ENCODE measurements at regions not wholly inside any gene's neighbourhood (a gene's known extent, or its start where the extent isn't known, plus 50 kb on each side); places are given as distances from the start of the nearest gene placed in this dataset.

DNA sequence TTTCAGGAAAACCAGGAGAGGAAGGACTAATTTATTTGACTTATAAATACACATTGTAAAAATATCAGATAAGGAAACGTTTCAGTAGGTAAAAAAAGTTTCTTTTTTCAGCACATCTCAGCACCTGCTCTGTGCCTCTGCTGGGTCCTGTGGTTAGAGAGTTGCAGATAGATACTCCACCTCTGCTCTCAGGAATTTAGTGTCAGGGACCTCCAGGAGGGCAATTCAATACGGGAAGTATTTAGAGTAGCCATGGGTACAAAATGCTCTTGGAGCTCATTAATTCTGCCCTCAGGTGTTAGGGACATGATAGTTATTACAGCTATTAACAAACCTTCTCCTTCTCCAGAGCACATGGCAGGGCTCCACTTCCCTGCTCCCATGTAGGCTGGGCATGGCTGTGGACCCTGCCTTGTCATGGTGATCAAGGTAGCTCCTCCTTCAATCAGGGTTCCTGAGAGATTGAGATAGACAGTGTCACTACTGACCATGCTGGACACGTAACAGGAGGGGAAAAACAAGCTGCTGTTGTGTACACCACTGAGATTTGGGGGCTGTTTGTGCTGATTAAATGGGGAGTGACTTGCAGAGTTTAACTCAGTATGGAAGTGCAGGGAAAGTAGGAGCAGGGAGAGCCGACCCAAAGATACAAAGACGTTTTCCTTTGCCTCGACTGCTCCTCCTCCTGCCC, 185.6 kb upstream of the COPS8 start:
- no peak overlapping the region for H2AFZ ChIP-seq (ENCODE audit: low read length)
- no peak overlapping the region for H3K4me3 ChIP-seq (replicated peaks in 1 of 4; ENCODE audit: control extremely low read depth in 1 of 4, insufficient read depth in 1 of 4, low read depth in 3 of 4, low read length in 4 of 4)
- no peaks in the 10 kb centered on the region for H3K4me1 ChIP-seq (ENCODE audit: control insufficient read depth, extremely low read depth, insufficient read depth, low read length)
- H3K27ac ChIP-seq (ENCODE audit: insufficient read depth, low read length), result no peak overlapping the region
- no peak overlapping the region for H3K4me2 ChIP-seq (ENCODE audit: extremely low read depth, insufficient read depth, low read length)
- H4K20me1 ChIP-seq (ENCODE audit: control insufficient read depth, extremely low read depth, insufficient read depth, low read length), result no peaks in the 10 kb centered on the region
- H3K79me2 ChIP-seq (ENCODE audit: control insufficient read depth, insufficient read depth, low read length), result no peaks in the 10 kb centered on the region
- H3K36me3 ChIP-seq (ENCODE audit: control insufficient read depth, insufficient read depth, low read length), result no peaks in the 10 kb centered on the region
- no peaks in the 10 kb centered on the region for H3K9me3 ChIP-seq (ENCODE audit: control insufficient read depth, insufficient read depth, low read depth, low read length)
- TF ChIP-seq CTCF (conservative IDR thresholded peaks at IDR 0.05 in 1 of 2, IDR thresholded peaks at IDR 0.05 in 1 of 2; ENCODE audit: low read depth in 1 of 2, low read length in 2 of 2) (no peak), EZH2 (IDR thresholded peaks at IDR 0.05; ENCODE audit: low read length, missing control alignments) (no peak)
- peaks cover 2% of the 10 kb centered on the region for H3K27me3 ChIP-seq (ENCODE audit: control insufficient read depth, insufficient read depth, low read length)
- H3K9ac ChIP-seq (ENCODE audit: insufficient read depth, low read length), result no peak overlapping the region
- no peak for DNase-seq (ENCODE audit: low read depth in 2 of 2)

DNA sequence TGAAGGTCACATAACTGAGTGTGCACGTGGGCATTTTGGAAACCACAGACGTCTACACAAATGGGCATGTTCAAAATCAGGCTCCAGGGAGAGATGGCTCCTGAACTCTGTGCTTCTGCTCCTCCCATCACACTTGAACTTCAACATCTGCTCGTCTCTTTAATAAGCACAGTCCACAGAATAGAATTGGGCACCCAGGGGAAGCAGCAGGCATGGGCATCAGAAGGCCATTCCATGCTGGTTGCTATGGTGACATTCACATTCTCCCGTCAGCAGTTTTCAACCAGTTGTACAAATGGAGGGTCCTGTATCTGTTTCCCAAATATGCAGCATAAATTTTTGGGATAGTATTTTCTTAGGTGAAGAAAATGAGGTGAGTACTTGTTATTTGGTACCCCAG, 183.7 kb upstream of the COPS8 start:
- H3K9me3 ChIP-seq (ENCODE audit: control insufficient read depth, insufficient read depth, low read depth, low read length), result no peaks in the 10 kb centered on the region
- no peak overlapping the region for H3K9ac ChIP-seq (ENCODE audit: insufficient read depth, low read length)
- no peaks in the 10 kb centered on the region for H4K20me1 ChIP-seq (ENCODE audit: control insufficient read depth, extremely low read depth, insufficient read depth, low read length)
- H2AFZ ChIP-seq (ENCODE audit: low read length), result no peak overlapping the region
- peaks cover 7% of the 10 kb centered on the region for H3K27me3 ChIP-seq (ENCODE audit: control insufficient read depth, insufficient read depth, low read length)
- H3K4me3 ChIP-seq (replicated peaks in 1 of 4; ENCODE audit: control extremely low read depth in 1 of 4, insufficient read depth in 1 of 4, low read depth in 3 of 4, low read length in 4 of 4), result no peak overlapping the region
- H3K4me2 ChIP-seq (ENCODE audit: extremely low read depth, insufficient read depth, low read length), result no peak overlapping the region
- H3K79me2 ChIP-seq (ENCODE audit: control insufficient read depth, insufficient read depth, low read length), result no peaks in the 10 kb centered on the region
- DNase-seq (ENCODE audit: low read depth in 2 of 2), result no peak
- TF ChIP-seq CTCF (conservative IDR thresholded peaks at IDR 0.05 in 1 of 2, IDR thresholded peaks at IDR 0.05 in 1 of 2; ENCODE audit: low read depth in 1 of 2, low read length in 2 of 2) (no peak), EZH2 (IDR thresholded peaks at IDR 0.05; ENCODE audit: low read length, missing control alignments) (no peak)
- H3K36me3 ChIP-seq (ENCODE audit: control insufficient read depth, insufficient read depth, low read length), result no peaks in the 10 kb centered on the region
- H3K4me1 ChIP-seq (ENCODE audit: control insufficient read depth, extremely low read depth, insufficient read depth, low read length), result no peaks in the 10 kb centered on the region
- H3K27ac ChIP-seq (ENCODE audit: insufficient read depth, low read length), result no peak overlapping the region

GRCh38 chr2:236903978-236904377, 181.7 kb upstream of the COPS8 start:
- Histone ChIP-seq H3K36me3 (ENCODE audit: control insufficient read depth, insufficient read depth, low read length) (no peaks in the 10 kb centered on the region), H3K9me3 (ENCODE audit: control insufficient read depth, insufficient read depth, low read depth, low read length) (no peaks in the 10 kb centered on the region), H3K27me3 (ENCODE audit: control insufficient read depth, insufficient read depth, low read length) (peaks cover 7% of the 10 kb centered on the region), H3K4me1 (ENCODE audit: control insufficient read depth, extremely low read depth, insufficient read depth, low read length) (no peaks in the 10 kb centered on the region), H3K27ac (ENCODE audit: insufficient read depth, low read length) (no peak overlapping the region), H2AFZ (ENCODE audit: low read length) (no peak overlapping the region), H3K79me2 (ENCODE audit: control insufficient read depth, insufficient read depth, low read length) (no peaks in the 10 kb centered on the region), H3K9ac (ENCODE audit: insufficient read depth, low read length) (no peak overlapping the region), H4K20me1 (ENCODE audit: control insufficient read depth, extremely low read depth, insufficient read depth, low read length) (no peaks in the 10 kb centered on the region), H3K4me2 (ENCODE audit: extremely low read depth, insufficient read depth, low read length) (no peak overlapping the region), H3K4me3 (replicated peaks in 1 of 4; ENCODE audit: control extremely low read depth in 1 of 4, insufficient read depth in 1 of 4, low read depth in 3 of 4, low read length in 4 of 4) (no peak overlapping the region)
- no peak for TF ChIP-seq EZH2 (IDR thresholded peaks at IDR 0.05; ENCODE audit: low read length, missing control alignments)
- no peak for TF ChIP-seq CTCF (conservative IDR thresholded peaks at IDR 0.05 in 1 of 2, IDR thresholded peaks at IDR 0.05 in 1 of 2; ENCODE audit: low read depth in 1 of 2, low read length in 2 of 2)
- DNase-seq (ENCODE audit: low read depth in 2 of 2), result peak in 1 of 2 donors; percentile 11

All from fibroblast of lung (primary cell).